HCT116 (cell line): ENCODE measurements at regions not wholly inside any gene's neighbourhood (a gene's known extent, or its start where the extent isn't known, plus 50 kb on each side); places are given as distances from the start of the nearest gene placed in this dataset.

ENCODE experiments used
- ATAC-seq: fragments of 200-7000 bp; cut with Tn5 transposase; 2 replicates; pipeline ENCODE4 v1.9.1; 2020; ENCODE audit warnings: mild to moderate bottlenecking, moderate library complexity
- BruUV-seq: library from RNA; stranded (reverse); fragments of 400-500 nt; replicated peaks from 2 replicates; lab custom pipeline; 2021; lab: Mats Ljungman, UMichigan
- CTCF ChIA-PET: fragments of 300-600 bp; sonication (Branson Sonifier 250); formaldehyde crosslinking; loops from one replicate; lab custom pipeline; 2021; ENCODE audit warnings: antibody characterized with exemption; lab: Charles Lee
- POLR2A ChIA-PET: fragments of 300-600, 350-600 bp; sonication (Branson Sonifier 250); formaldehyde crosslinking; loops from one replicate; lab custom pipeline; 2021; ENCODE audit warnings: antibody characterized with exemption; lab: Charles Lee
- RAD21 ChIA-PET, 2 experiments: fragments of 300-600 bp; sonication (Branson Sonifier 250); formaldehyde crosslinking; loops; one replicate each; lab custom pipeline; 2023; ENCODE audit warnings: low total read pairs in 2 of 2; ENCODE audit not compliant: uncharacterized antibody in 2 of 2, unreplicated experiment in 2 of 2, low non-redundant PET in 1 of 2; lab: Charles Lee
- DNase-seq: peaks from one replicate; pipeline ENCODE4 v3.0.0-alpha.2; 2010; ENCODE audit warnings: low read depth, low spot score
- H2AFZ ChIP-seq: fragments of 200-600 bp; shearing (Covaris generic), sonication (generic); 2 replicates; pipeline ENCODE4 v1.6.1; 2017; ENCODE audit warnings: low read depth, mixed run types, mixed read lengths, antibody characterized with exemption, low read length; ENCODE audit not compliant: poor library complexity, severe bottlenecking
- H3K27ac ChIP-seq: 2 replicates; pipeline ENCODE4 v1.5.1; 2012; ENCODE audit warnings: low read depth, low read length
- H3K27me3 ChIP-seq: fragments of 200-600 bp; sonication (generic); 2 replicates; pipeline ENCODE4 v1.6.1; 2016; ENCODE audit warnings: mixed run types, low read length, mixed read lengths; ENCODE audit not compliant: insufficient read depth
- H3K36me3 ChIP-seq, 2 experiments: fragments of 200-500 bp in 1 of 2; fragments of 200-600 bp in 1 of 2; sonication (Bioruptor generic) in 1 of 2; sonication (generic) in 1 of 2; 2 replicates each; pipeline versions ENCODE4 v1.5.1 to v1.6.1; 2014 to 2016; ENCODE audit warnings: low read length in 2 of 2, inconsistent platforms in 1 of 2, mixed read lengths in 1 of 2, mixed run types in 1 of 2; ENCODE audit not compliant: insufficient read depth in 2 of 2, control insufficient read depth in 1 of 2
- H3K4me1 ChIP-seq, 2 experiments: fragments of 200-600 bp in 1 of 2; sonication (generic) in 1 of 2; 2 replicates each; pipeline versions ENCODE4 v1.5.1 to v1.6.1; 2012 to 2017; ENCODE audit warnings: low read length in 2 of 2, inconsistent platforms in 1 of 2, mild to moderate bottlenecking in 1 of 2, mixed read lengths in 1 of 2, mixed run types in 1 of 2, moderate library complexity in 1 of 2; ENCODE audit not compliant: insufficient read depth in 2 of 2, control insufficient read depth in 1 of 2
- H3K4me2 ChIP-seq: fragments of 200-600 bp; sonication (generic); 2 replicates; pipeline ENCODE4 v1.6.1; 2017; ENCODE audit warnings: mixed run types, low read length, mixed read lengths
- H3K4me3 ChIP-seq, 2 experiments: fragments of 200-600 bp in 1 of 2; sonication (generic) in 1 of 2; replicated peaks in 1 of 2; 2 replicates each; pipeline ENCODE4 v1.5.1; 2011 to 2016; ENCODE audit warnings: low read length in 2 of 2, control low read depth in 1 of 2, low read depth in 1 of 2, mild to moderate bottlenecking in 1 of 2, mixed read lengths in 1 of 2, mixed run types in 1 of 2
- H3K79me2 ChIP-seq: fragments of 200-600 bp; sonication (generic); 2 replicates; pipeline ENCODE4 v1.6.1; 2017; ENCODE audit warnings: mild to moderate bottlenecking, mixed run types, low read length, moderate library complexity, mixed read lengths; ENCODE audit not compliant: insufficient read depth
- H3K9ac ChIP-seq: fragments of 200-600 bp; sonication (generic); 2 replicates; pipeline ENCODE4 v1.6.1; 2016; ENCODE audit warnings: low read length, mixed read lengths
- H3K9me2 ChIP-seq: fragments of 200-600 bp; sonication (generic), shearing (Covaris generic); 2 replicates; pipeline ENCODE4 v1.6.1; 2017; ENCODE audit warnings: mixed run types, mild to moderate bottlenecking, moderate library complexity; ENCODE audit not compliant: insufficient read depth
- H3K9me3 ChIP-seq, 2 experiments: fragments of 200-500 bp in 1 of 2; fragments of 200-600 bp in 1 of 2; sonication (Bioruptor generic) in 1 of 2; sonication (generic) in 1 of 2; 2 replicates each; pipeline ENCODE4 v1.6.1; 2014 to 2017; ENCODE audit warnings: low read length in 2 of 2, mixed read lengths in 2 of 2, inconsistent platforms in 1 of 2, low read depth in 1 of 2, mild to moderate bottlenecking in 1 of 2, mixed run types in 1 of 2, moderate library complexity in 1 of 2; ENCODE audit not compliant: control insufficient read depth in 1 of 2, insufficient read depth in 1 of 2
- H4K20me1 ChIP-seq: fragments of 200-600 bp; sonication (generic), shearing (Covaris generic); 2 replicates; pipeline ENCODE4 v1.6.1; 2017; ENCODE audit warnings: mixed run types, mild to moderate bottlenecking, moderate library complexity; ENCODE audit not compliant: insufficient read depth
- CBX3 ChIP-seq: IDR thresholded peaks from 2 replicates; pipeline ENCODE4 v1.6.1; 2012; ENCODE audit warnings: low read depth
- EGR1 ChIP-seq: IDR thresholded peaks from 2 replicates; pipeline ENCODE4 v1.6.1; 2012; ENCODE audit warnings: low read depth
- EZH2 ChIP-seq: fragments of 200-600 bp; sonication (generic); IDR thresholded peaks from 2 replicates; pipeline ENCODE4 v1.6.1; 2017; ENCODE audit warnings: antibody characterized with exemption, mixed run types
- EZH2phosphoT487 ChIP-seq: fragments of 200-600 bp; IDR thresholded peaks from 2 replicates; pipeline ENCODE4 v1.6.1; 2018; ENCODE audit warnings: antibody characterized with exemption, borderline replicate concordance
- JUND ChIP-seq: IDR thresholded peaks from 2 replicates; pipeline ENCODE4 v1.6.1; 2012
- POLR2A ChIP-seq: IDR thresholded peaks from 2 replicates; pipeline ENCODE4 v1.7.0; 2011; ENCODE audit warnings: borderline replicate concordance; ENCODE audit not compliant: insufficient read depth, insufficient read length; ENCODE audit errors: extremely low read depth
- YY1 ChIP-seq: IDR thresholded peaks from 2 replicates; pipeline ENCODE4 v1.6.1; 2011; ENCODE audit warnings: low read length, low read depth, moderate library complexity, mild to moderate bottlenecking; ENCODE audit not compliant: insufficient replicate concordance; ENCODE audit errors: extremely low read depth
- intact Hi-C: fragments of 100-400 bp; cut with micrococcal nuclease; formaldehyde crosslinking; loops from 2 replicates; pipeline ENCODE4 v1.10.0; 2022
- TF ChIP-seq, protein P1 (sequence below): IDR thresholded peaks from 2 replicates; pipeline ENCODE4 v1.6.1; 2012; ENCODE audit warnings: low read depth
- TF ChIP-seq, protein P2 (sequence below): IDR thresholded peaks from 2 replicates; pipeline ENCODE4 v1.6.1; 2012
- TF ChIP-seq, protein P3 (sequence below): IDR thresholded peaks from 2 replicates; pipeline ENCODE4 v1.6.1; 2012

DNA sequence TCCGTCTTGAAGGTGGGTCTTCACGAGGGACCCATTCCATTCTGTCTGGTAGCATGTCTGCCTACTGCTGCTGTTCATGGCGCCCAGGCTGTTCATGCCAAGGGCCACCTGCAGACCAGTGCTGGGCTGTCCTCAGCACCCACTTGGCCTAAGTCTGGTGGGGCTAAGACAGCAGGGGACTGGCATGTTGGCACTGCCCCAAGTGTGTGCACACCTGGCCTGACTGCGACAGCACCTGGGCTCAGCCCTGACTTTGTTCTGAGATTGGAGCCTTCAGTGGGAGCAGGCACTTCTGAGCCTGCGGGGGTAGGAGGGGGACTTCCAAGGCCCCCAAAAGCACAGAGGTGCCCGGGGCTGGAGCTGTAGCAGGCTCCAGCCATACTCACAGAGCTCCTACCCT, 250.8 kb upstream of the EDNRB start:
- no peak for ATAC-seq
- ChIA-PET POLR2A (no interaction called here), RAD21 (no interaction called here), CTCF (no interaction called here)
- H3K9me3 ChIP-seq = peaks cover 0 to 3% of the 10 kb centered on the region in 2 experiments; a peak in 1 of 4 replicates
- no peak overlapping the region for H3K27ac ChIP-seq
- no peak overlapping the region for H3K9ac ChIP-seq
- no peak for DNase-seq
- H3K79me2 ChIP-seq = no peaks in the 10 kb centered on the region
- intact Hi-C loops = no loop called here
- no TSS peak for BruUV-seq
- no peaks in the 10 kb centered on the region for H3K4me1 ChIP-seq
- no peaks in the 10 kb centered on the region; the same call in 1 of the 2 replicates for H3K27me3 ChIP-seq
- no peaks in the 10 kb centered on the region for H3K9me2 ChIP-seq
- no peak overlapping the region for H3K4me2 ChIP-seq
- TF ChIP-seq EZH2phosphoT487 = no peak
- TF ChIP-seq, protein P1, sequence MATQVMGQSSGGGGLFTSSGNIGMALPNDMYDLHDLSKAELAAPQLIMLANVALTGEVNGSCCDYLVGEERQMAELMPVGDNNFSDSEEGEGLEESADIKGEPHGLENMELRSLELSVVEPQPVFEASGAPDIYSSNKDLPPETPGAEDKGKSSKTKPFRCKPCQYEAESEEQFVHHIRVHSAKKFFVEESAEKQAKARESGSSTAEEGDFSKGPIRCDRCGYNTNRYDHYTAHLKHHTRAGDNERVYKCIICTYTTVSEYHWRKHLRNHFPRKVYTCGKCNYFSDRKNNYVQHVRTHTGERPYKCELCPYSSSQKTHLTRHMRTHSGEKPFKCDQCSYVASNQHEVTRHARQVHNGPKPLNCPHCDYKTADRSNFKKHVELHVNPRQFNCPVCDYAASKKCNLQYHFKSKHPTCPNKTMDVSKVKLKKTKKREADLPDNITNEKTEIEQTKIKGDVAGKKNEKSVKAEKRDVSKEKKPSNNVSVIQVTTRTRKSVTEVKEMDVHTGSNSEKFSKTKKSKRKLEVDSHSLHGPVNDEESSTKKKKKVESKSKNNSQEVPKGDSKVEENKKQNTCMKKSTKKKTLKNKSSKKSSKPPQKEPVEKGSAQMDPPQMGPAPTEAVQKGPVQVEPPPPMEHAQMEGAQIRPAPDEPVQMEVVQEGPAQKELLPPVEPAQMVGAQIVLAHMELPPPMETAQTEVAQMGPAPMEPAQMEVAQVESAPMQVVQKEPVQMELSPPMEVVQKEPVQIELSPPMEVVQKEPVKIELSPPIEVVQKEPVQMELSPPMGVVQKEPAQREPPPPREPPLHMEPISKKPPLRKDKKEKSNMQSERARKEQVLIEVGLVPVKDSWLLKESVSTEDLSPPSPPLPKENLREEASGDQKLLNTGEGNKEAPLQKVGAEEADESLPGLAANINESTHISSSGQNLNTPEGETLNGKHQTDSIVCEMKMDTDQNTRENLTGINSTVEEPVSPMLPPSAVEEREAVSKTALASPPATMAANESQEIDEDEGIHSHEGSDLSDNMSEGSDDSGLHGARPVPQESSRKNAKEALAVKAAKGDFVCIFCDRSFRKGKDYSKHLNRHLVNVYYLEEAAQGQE = no peak
- TF ChIP-seq CBX3 = no peak
- TF ChIP-seq, protein P2, sequence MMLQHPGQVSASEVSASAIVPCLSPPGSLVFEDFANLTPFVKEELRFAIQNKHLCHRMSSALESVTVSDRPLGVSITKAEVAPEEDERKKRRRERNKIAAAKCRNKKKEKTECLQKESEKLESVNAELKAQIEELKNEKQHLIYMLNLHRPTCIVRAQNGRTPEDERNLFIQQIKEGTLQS = no peak
- TF ChIP-seq POLR2A = no peak
- no peak for TF ChIP-seq JUND
- no peaks in the 10 kb centered on the region for H4K20me1 ChIP-seq
- H3K4me3 ChIP-seq = no peak overlapping the region
- H2AFZ ChIP-seq = no peak overlapping the region
- H3K36me3 ChIP-seq = no peaks in the 10 kb centered on the region

DNA sequence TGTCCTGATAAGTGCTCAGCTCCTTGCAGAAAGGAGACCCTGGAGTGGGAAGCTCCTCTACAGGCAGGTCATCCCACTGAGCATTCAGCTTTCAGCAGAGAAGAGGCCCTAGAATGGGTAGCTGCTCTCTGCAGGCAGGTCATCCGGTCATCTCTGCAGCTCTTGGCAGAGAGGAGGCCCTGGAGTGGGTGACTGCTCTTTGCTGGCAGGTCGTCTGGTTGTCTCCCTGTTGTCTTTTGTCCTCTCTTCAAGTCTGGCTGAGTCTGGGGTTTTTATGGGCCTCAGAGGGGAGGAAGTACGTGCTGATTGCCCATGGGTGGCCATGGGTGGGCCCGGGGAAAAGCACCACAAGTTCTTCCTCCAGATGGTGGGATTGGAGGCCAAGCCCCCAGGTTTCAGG, 250.3 kb upstream of the EDNRB start:
- Histone ChIP-seq H3K36me3 (no peaks in the 10 kb centered on the region), H2AFZ (no peak overlapping the region), H3K27me3 (no peaks in the 10 kb centered on the region; the same call in 1 of the 2 replicates), H4K20me1 (no peaks in the 10 kb centered on the region), H3K9me3 (peaks cover 0 to 3% of the 10 kb centered on the region in 2 experiments; a peak in 1 of 4 replicates), H3K4me2 (no peak overlapping the region), H3K4me1 (no peaks in the 10 kb centered on the region), H3K4me3 (no peak overlapping the region), H3K79me2 (no peaks in the 10 kb centered on the region), H3K27ac (no peak overlapping the region), H3K9me2 (no peaks in the 10 kb centered on the region), H3K9ac (no peak overlapping the region)
- no peak for ATAC-seq
- ChIA-PET RAD21 (no interaction called here), CTCF (no interaction called here), POLR2A (no interaction called here)
- BruUV-seq = no TSS peak
- no peak for DNase-seq
- intact Hi-C loops = no loop called here
- TF ChIP-seq, protein P1 = no peak
- TF ChIP-seq EGR1 (no peak), EZH2 (no peak), YY1 (no peak), JUND (no peak)
- TF ChIP-seq, protein P3, sequence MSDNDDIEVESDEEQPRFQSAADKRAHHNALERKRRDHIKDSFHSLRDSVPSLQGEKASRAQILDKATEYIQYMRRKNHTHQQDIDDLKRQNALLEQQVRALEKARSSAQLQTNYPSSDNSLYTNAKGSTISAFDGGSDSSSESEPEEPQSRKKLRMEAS = no peak
